OCI-LY7 (cell line): ENCODE measurements at regions not wholly inside any gene's neighbourhood (a gene's known extent, or its start where the extent isn't known, plus 50 kb on each side); places are given as distances from the start of the nearest gene placed in this dataset.

Source experiments
- CTCF ChIP-seq: fragments of 200-600 bp; sonication (generic); conservative IDR thresholded peaks from 2 replicates; pipeline ENCODE4 v1.5.1; 2014; ENCODE audit warnings: mild to moderate bottlenecking, antibody characterized with exemption, low read length, moderate library complexity, mixed read lengths
- EZH2phosphoT487 ChIP-seq: fragments of 200-600 bp; sonication (generic); IDR thresholded peaks from 2 replicates; pipeline ENCODE4 v1.6.1; 2018; ENCODE audit warnings: low read depth, borderline replicate concordance, mild to moderate bottlenecking, mixed run types, antibody characterized with exemption, low read length, moderate library complexity, mixed read lengths

- TF ChIP-seq CTCF (no peak), EZH2phosphoT487 (no peak)
These were observed 183.3 kb upstream of the FBXO11 start for GRCh38 chr2:48089644-48090043.
